ENCODE measurements at regions not wholly inside any gene's neighbourhood (a gene's known extent, or its start where the extent isn't known, plus 50 kb on each side); places are given as distances from the start of the nearest gene placed in this dataset.

- peak; percentile 30 for DNase-seq (ENCODE audit: low read depth)
Measured at GRCh38 chr6:97586344-97586743, 303.3 kb upstream of the MMS22L start.

- DNase-seq (ENCODE audit: low read depth), result no peak
Measured at GRCh38 chr6:97591955-97592354, 308.9 kb upstream of the MMS22L start.

GRCh38 chr6:97594844-97595243 lies 311.8 kb upstream of the MMS22L start:
- DNase-seq (ENCODE audit: low read depth), result peak; percentile 69

GRCh38 chr6:97621111-97621510 lies 338.1 kb upstream of the MMS22L start:
- DNase-seq (ENCODE audit: low read depth), result no peak

GRCh38 chr6:97626671-97627441 lies 343.8 kb upstream of the MMS22L start:
- DNase-seq (ENCODE audit: low read depth), result peak; percentile 23

GRCh38 chr6:97629180-97629579 lies 346.2 kb upstream of the MMS22L start:
- no peak for DNase-seq (ENCODE audit: low read depth)

GRCh38 chr6:97630604-97631003 lies 347.6 kb upstream of the MMS22L start:
- DNase-seq (ENCODE audit: low read depth), result peak; percentile 67

GRCh38 chr6:97632341-97632740 lies 349.3 kb upstream of the MMS22L start:
- no peak for DNase-seq (ENCODE audit: low read depth)

- no peak for DNase-seq (ENCODE audit: low read depth)
Measured at GRCh38 chr6:97639702-97640101, 356.7 kb upstream of the MMS22L start.

GRCh38 chr6:97644353-97644752 lies 361.3 kb upstream of the MMS22L start:
- no peak for DNase-seq (ENCODE audit: low read depth)

GRCh38 chr6:97645757-97646156 lies 362.7 kb upstream of the MMS22L start:
- DNase-seq (ENCODE audit: low read depth), result no peak

- no peak for DNase-seq (ENCODE audit: low read depth)
Measured at GRCh38 chr6:97653076-97653475, 370.1 kb upstream of the MMS22L start.

GRCh38 chr6:97653517-97653916 lies 370.5 kb upstream of the MMS22L start:
- no peak for DNase-seq (ENCODE audit: low read depth)

- DNase-seq (ENCODE audit: low read depth), result no peak
Measured at GRCh38 chr6:97654674-97655073, 371.7 kb upstream of the MMS22L start.

- no peak for DNase-seq (ENCODE audit: low read depth)
Measured at GRCh38 chr6:97656236-97656635, 373.2 kb upstream of the MMS22L start.

GRCh38 chr6:97656706-97657350 lies 373.8 kb upstream of the MMS22L start:
- no peak for DNase-seq (ENCODE audit: low read depth)

GRCh38 chr6:97658090-97658489 lies 375.1 kb upstream of the MMS22L start:
- DNase-seq (ENCODE audit: low read depth), result no peak

- no peak for DNase-seq (ENCODE audit: low read depth)
Measured at GRCh38 chr6:97663252-97663651, 380.2 kb upstream of the MMS22L start.

- no peak for DNase-seq (ENCODE audit: low read depth)
Measured at GRCh38 chr6:97665446-97665845, 382.4 kb upstream of the MMS22L start.

- DNase-seq (ENCODE audit: low read depth), result no peak
Measured at GRCh38 chr6:97666889-97667288, 383.9 kb upstream of the MMS22L start.

GRCh38 chr6:97668716-97669115 lies 385.7 kb upstream of the MMS22L start:
- DNase-seq (ENCODE audit: low read depth), result peak; percentile 1

GRCh38 chr6:97669191-97670031 lies 386.4 kb upstream of the MMS22L start:
- DNase-seq (ENCODE audit: low read depth), result peak; percentile 40

GRCh38 chr6:97674802-97675201 lies 391.8 kb upstream of the MMS22L start:
- DNase-seq (ENCODE audit: low read depth), result peak; percentile 79

All from iris pigment epithelial cell (primary cell).